IPS-NIHi7 (cell line): ENCODE measurements at regions not wholly inside any gene's neighbourhood (a gene's known extent, or its start where the extent isn't known, plus 50 kb on each side); places are given as distances from the start of the nearest gene placed in this dataset.
"Not testable (repeated sequence)": the region's sequence is repeated elsewhere in the genome, so short reads cannot be mapped to it uniquely, and the experiment has no call there.

Experiments used
- DNase-seq: peaks from one replicate; pipeline ENCODE4 v3.0.0; 2012; ENCODE audit warnings: mixed read lengths; ENCODE audit errors: extremely low spot score

DNA sequence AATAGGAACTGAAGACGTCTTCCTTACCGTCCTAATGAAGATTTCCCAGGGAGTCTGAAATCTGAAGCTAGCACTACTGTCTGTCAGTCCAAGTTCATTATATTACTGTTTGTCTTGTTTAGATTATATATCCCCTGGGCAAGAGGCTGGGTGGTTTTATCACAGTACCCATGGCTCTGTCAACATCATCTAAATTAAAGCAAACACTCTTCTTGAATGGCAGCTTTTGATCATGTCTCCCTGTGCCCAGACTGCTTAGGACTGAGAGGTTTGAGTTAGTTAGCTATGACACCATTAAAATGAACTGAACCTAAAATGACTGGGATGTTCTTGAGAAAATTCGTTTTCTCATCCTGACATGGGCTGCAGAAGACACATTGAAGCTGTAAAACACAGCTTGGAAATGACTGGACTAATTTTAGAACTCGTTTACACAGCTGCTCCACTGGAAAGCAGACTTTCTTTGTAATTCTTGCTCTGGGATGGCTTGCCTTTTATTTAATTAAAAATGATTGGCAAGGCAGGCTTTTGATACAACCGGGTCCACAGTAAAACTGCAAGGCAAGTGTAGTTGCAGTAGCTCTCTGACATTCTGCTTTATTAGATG lies 243.5 kb downstream of the MFSD1 start:
- DNase-seq: no peak

DNA sequence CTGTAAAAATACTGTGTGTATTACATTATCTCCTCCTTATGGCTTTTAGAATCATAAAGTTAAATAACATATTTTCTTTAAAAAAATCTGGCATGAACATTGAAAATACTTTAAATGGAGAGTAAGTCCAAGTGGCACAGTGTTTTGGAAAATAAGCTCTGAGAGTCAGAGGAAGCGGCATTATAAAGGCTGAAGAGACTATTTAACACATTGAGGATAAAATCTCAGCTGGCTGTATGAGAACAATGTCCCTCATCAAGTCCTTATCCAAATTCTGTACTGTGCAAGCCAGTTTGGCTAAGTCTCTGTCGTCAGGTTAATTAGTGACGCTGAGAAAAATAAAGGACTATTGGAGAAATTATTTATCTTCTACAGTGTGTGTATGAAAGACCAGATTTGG lies 245.5 kb downstream of the MFSD1 start:
- DNase-seq: no peak

DNA sequence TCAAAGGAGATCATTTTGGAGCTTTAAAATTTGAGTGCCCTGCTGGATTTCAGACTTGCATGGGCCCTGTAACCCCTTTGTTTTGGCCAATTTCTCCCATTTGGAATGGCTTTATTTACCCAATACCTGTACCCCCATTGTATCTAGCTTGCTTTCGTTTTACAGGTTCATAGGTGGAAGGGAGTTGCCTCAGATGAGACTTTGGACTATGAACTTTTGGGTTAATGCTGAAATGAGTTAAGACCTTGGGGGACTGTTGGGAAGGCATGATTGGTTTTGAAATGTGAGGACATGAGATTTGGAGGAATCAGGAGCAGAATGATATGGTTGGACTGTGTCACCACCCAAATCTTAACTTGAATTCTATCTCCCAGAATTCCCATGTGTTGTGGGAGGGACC lies 250.6 kb downstream of the MFSD1 start:
- not testable (repeated sequence) for DNase-seq

DNA sequence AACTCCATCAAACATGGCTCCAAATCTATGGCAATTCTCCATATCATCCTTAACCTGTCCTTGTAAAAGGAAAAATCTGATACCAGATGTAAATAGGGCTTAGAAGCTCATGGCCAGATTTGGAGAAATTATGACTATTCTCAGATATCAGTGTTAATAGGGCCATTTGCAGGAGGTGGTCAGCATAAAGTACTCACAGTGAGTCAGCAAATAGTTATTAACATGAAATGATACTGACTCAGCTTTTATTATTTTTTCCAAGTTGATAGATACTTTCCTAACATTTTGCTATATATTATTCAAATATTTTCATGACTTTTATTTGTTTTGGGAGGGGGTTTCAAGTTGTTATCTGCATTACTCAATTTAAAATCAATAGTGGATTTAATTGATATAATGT lies 255.8 kb downstream of the MFSD1 start:
- no peak for DNase-seq

DNA sequence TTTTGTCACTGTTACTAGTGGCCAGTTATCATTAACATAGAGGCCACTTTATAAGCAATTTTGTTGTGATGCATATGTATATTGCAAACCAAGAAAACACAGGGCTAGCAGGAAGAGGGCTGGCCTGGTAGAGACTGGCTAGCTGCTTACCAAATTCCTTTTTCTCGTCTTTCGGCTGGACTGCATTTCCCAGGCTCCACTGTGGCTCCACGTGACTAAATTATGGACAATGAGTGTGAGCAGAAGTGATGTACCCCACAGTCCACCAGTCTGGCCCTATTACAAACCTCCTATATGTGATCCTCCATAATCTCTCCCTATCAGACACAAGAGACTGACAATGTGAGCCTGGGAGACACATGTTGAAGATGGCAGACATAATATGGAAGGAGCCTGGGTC lies 257.0 kb downstream of the MFSD1 start:
- DNase-seq: no peak

DNA sequence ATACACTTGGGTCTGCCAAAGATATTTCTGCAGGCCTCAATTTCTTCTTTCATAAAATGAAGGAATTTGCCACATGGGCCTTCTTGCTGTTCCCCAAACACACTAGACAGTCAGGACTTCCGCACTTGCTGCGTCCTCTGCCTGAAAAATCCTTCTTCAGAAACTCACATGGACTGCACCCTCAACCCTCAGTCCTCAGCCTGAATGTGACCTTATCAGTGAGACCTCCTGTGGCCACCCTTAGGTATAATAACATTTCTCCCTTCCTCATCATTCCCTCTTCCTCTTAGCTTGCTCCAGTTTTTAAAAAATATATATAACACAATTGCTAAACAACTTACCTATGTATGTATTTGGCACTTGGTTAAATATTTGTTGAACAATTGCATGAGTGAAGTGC lies 257.5 kb downstream of the MFSD1 start:
- no peak for DNase-seq

DNA sequence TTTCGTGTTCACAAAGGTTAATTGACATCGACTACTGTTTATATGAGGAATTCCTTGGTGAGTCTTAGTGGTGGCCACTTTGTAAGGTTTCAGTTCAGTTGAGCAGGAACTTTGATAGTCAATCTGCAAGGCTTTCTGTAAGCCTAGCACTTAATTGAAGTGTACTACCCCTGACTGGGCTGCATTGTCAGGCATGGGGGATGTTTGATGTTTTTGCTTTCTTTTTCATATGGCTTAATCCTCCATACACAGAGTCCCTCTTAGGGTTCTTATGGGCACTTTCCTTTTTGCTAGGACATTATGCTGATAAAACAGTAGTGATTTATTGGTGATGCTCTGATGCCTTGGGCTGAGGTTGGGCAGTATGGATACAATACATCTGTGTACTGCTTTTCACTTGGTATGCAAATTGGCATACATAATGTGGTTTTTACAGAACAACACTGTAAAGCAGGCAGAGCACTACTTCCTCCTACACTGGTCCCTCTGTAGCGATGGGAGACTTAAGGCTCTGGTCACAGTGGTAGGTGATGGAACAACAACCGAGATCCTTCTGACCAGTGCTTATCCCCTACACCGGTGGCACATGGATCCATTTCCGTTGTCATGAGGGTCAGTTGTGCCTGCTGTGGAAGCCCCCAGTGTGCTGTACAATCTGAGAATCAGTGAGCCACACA lies 261.0 kb downstream of the MFSD1 start:
- no peak for DNase-seq

DNA sequence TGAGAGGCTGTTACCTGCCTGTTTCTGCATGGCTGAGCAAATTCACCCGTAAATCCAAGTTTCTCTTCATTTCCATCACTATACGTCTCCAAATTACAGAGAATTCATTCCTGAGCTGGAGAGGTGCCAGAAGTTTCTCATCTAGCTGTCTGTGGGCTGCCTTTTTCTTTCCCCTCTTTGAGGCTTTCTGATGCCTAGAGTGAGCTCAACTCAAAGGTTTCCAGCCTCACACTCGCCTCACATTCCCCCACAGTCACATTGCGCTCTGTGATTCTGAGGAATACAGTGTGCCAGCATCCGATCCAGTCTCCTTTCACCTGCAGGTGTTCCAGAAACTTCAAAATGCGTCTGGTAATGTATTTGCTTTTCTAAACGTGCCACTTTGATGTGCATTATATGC lies 267.2 kb downstream of the MFSD1 start, which contains the start of gene IQCJ:
IQCJ (plus strand) TSS at position 229 of the 400 bp plus-strand sequence.
- no peak for DNase-seq

DNA sequence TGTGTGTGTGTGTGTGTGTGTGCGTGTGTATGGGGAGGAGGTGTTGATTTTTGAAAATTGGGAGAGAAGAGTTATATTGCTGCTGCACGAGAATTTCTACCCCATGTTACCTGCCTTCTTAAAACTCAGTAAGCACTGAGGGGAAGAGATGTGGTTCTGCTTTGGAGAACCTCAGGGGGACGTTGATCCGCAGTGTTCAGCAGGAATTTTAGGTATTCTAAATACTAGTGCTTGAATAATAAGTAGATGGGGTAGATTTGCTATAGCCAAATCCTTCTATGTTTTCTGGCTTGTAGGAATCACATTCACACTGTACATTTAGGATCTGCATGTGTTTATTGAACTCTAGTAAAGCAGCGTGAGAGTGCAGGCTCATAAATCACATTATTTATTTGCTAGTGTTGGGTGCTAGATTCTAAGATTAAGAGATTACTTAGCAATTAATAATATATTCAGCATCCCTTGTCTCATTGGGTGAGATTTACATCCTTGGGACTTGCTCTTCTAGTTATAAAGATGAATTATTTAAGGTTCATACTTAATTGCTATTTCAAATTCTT lies 268.1 kb downstream of the MFSD1 start:
- DNase-seq: no peak

DNA sequence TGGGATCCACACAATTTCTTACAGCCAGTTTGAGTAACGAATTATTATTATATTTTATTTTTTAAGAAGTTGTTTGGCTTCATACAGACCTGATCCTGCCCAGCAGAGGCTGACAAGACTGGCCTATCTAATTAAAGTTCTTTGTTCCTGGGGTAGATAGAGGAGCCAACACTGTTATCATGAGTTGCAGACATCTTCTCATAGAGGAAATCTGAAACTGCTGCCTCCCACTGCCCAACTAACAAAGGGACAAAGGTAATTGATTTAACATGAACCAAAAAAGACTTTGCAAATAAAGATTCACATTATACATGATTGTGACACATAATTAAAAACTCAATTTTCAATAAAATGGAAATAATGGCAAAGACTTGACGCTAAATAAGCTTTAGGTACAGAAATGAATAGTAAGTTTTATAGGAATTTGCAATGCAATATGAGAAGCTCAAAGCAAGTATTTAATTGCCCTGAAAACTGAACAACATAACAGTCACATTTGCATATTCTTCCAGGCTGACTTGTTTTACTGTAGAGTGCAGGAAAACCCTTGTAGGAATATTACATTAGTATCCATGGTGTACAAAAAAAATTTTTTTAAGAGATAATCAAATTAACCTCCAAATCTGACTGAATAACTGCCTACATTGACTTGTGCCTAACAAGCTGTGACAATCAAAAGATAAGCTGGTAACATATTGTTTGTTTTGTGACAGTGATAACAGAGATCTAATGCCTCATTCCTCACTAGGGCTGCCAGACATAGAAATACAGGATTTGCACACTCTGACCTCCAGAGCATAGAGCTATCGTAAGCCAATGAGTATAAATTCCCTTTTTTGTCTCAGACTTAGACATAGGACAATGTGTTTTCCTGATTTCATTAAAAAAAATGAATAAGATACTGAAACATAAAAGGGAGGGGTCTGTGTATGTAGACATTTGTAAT lies 273.2 kb downstream of the MFSD1 start:
- no peak for DNase-seq

DNA sequence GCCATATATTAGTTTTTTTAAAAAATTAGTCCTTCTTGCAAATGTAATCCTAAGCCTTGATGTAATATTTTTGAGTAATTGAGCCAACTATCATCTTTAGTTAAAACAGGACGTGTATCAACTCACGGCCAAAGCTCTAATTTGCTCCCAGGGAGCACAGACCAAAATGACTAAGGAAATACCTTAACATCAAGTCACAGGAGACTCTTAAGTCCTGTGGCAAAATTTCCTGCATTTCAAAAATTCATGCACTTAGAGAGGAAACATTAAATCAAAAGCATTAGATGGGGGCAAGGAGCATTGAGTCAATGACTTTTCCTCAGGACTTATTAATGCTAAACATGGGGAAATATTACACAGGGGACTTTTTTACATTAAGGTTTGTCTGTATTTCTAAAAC lies 276.0 kb downstream of the MFSD1 start:
- DNase-seq: no peak

DNA sequence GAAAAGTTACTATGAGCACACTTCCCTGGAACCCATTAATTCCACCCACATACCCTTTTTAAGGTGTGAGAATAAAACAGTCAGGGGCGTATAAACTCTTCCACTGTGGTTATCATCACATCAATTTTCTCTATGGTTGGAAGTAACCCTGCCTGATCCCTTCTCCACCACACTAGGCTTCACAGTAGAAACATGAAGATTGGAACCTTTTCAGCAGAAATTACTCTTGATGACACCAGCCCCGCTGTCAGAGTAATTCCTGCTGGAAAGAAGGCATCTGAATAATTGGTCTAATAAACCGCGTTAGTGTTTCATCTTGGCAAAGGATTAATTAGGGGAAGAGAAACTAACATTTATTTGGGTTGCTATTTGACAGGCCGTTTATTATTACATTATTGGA lies 278.4 kb downstream of the MFSD1 start:
- no peak for DNase-seq

DNA sequence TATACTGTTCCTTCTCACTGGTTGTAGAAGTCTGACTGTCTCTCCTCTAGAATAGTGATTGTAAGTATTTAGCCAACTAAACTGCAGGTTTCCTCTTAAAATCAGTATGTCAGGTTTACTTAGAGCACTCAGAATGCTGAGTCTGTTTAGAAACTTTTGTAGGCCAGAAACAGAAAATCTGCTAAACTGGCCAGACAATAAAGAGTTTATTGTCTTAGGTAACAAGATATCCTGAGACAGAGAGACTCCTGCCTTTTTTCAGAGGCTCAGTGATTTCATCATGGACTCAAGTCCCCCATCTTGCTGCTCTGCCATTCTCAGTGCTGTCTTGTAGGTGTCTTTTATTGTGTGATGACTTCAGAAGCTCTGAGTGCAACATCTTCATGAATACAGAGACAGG lies 279.0 kb downstream of the MFSD1 start:
- DNase-seq: no peak

DNA sequence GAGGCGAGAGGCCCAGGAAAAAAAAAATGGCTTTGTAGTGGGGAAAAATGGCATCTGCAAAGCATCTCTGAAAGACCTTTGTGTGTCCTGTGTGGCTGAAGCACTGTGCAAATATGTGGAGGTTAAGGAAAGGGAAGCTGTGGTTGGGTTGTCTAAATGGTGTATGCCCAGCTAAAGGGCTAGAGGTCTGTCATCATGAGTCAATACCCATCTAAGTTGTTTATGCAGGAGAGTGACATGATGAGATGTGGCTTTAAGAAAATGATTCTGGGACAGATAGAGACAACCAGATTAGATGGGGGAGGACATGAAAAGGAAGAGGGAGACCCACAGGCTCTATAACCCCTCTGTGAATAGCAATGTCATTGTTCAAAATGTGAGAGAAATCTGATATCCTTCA lies 280.7 kb downstream of the MFSD1 start:
- no peak for DNase-seq

DNA sequence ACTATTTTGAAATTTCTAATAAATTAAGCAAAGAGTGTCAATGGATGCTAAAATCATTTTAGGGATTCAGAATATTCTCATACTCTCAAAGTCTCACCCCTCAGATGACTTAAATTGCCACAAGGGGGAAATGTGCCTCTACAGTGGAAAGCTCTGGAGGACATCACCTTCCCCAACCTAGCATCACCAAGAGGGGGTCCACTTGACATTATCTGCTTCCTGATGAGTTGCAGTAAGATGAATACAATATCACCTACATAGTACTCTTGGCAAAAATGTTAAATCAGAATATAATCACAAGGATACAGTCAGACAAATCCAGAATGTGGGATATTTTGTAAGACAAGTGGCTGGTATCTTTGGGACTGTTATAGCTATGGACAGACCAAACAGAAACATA lies 290.1 kb downstream of the MFSD1 start:
- no peak for DNase-seq

DNA sequence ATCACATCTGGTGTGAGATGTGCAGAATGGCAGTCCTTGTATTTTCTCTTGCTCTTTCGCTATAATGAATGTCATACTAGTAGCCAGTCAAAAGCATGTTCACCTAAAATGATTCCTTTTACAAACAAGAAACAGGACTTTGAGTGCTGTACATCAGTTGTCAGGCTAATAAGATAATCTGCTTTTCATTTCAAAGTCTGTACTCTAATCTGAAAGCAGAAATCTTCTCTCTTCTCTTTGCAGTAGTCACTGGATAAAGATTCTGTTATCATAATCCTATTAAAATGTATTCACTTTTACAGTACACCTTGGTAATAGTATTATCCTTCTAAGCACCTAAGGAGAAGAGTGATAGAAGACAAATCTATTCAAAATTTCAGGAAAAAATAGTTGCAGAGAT lies 300.1 kb downstream of the MFSD1 start:
- DNase-seq: no peak

DNA sequence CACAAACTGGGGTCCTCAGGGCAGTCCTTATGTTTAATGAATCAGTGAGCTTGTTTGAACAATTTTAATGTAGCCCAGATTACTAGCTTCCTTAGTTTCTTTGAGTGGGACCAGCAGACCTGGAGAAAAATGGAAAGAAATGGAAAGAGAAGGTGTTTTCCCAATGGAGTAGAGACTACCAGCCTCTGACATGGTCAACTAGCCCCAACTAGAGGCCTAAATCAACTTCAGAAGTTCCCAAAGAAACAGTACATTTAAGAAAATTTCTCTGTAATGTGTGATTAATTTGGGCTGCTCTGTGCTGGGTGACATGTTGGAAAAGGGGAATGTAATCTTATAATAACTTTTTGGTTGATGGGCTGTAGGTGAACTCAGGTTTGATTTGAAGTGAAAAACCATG lies 310.9 kb downstream of the MFSD1 start:
- peak; percentile 17 for DNase-seq

DNA sequence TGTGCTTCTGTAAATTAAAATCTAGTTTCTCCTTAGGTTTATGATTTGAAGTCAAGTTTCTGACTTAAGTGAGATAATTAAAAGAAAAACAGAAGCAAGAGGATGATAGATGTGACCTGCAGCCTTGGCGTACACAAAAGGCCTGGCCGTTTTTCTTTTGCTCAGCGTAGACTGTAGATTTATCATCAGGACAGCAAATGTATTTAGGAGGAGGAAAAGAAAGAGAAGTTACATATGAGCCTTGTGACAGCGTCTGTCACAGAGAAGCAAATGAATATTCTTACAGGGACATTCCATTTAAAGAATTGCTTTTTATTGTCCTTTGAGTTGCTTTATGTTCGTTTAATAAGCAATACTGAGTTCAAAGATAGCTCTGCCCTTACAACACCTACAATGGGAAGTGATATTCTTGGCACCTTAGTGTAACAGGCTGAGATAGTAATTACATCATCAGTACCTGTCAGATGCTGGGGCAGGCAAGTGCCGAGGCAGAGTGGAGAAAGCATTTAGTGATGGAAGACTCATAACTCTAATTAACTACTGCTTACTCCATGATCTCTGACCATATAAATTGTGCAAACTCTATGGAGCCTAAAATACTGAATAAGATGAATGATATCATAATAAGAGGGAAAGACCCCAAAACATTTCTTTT lies 311.5 kb downstream of the MFSD1 start:
- DNase-seq: no peak

DNA sequence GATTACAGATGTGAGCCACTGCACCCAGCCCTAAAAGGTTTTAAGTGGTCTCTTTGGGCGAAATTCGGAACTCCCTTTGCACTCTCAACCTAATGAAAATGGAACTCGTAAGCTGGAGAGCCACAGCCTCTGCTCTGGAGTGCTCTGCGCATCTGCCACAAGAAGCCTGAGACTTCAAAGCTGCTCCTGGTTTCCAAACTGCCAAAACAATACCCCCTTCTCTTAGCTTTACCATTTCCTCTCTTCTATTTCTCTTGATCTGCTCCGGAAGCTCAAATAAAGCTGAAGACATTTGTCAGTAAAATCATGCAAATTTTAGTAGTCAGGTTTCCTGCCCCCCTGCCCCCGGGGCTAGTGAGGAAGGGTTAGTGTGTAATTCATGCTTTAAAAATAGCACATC lies 312.7 kb downstream of the MFSD1 start:
- DNase-seq: no peak

DNA sequence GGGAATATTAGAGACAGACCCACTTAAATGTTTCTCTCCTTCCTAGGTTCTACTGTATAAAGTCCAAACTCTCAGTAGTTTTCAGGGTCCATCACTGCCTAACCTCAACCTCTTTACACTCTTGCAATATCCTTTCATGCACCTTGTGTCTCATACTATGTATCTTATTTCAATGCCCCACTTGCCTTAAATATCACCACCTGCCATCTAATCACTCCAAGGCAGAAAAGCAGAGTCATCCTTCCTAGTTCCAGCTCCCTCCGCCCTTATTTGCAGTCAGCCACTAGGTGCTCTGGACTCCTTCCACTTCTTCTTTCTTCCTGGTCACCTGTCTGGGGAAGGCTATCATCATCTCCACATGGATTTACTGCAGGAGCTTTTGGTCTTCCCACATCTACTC lies 322.0 kb downstream of the MFSD1 start:
- DNase-seq: no peak

DNA sequence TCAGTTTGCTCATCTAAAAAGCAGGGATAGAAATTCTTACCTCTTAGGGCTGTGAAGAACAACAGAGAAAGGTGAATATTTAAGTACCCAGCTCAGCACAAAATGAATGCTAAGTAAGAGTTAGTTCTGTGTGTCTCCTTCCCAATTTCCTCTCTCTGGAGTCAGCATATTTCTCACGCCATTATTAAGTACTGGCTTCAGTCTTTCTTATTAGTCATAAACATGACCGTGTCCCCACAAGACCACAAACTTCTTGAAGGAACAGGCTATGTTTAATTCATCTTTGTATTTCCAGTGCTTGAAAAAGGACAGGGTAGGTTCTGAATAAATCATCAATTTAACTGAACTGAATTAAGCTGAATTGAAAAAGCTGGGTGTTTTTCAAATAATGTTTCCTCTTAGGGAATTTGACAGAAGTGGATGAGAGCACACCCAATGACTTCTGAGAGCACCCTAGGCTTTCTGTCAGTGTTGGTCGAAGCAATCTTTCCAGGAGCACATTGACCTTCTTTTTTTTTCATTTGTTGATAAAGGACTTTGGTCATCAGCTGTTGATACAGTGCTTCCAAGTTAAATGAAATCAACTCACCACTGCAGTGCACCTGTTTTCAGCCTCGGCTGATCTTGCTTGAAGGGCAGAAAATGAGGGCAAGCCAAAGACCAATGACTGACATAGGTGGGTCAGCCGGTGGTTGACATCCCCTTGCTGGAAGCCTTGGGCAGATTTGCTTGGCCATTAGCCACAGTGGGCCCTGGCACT lies 324.6 kb downstream of the MFSD1 start:
- DNase-seq: no peak
